ENCODE measurements at regions not wholly inside any gene's neighbourhood (a gene's known extent, or its start where the extent isn't known, plus 50 kb on each side); places are given as distances from the start of the nearest gene placed in this dataset.

DNA sequence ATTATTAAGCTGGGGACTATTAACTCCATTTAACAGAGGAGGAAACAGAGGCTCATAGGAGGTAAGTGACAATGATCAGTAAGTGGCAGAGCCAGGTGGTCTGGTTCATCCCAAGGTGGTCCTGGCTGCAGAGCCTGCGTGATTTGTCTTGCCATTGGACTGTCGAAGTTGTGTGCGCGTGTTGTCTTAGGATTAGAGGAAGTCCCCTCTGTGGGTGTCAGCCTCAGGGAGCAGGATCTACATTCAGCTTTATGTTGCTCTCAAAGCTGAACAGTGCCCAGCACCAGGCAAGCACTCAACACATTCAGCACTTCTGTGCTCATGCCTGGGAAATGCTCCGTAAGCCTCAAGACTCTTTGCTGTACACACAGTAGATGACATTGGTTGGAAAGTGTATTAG is 139.5 kb downstream of the HERPUD2 start:
- TF ChIP-seq ZFP3 (CRISPR knock-in tag; IDR thresholded peaks at IDR 0.05) (no peak), ZFP30 (CRISPR knock-in tag; IDR thresholded peaks at IDR 0.05) (no peak), ZNF565 (CRISPR knock-in tag; conservative IDR thresholded peaks at IDR 0.05; ENCODE audit: low read depth) (no peak), TOX (CRISPR knock-in tag; IDR thresholded peaks at IDR 0.05; ENCODE audit: borderline replicate concordance) (no peak), SNAI2 (CRISPR knock-in tag; IDR thresholded peaks at IDR 0.05) (no peak)
- TF ChIP-seq, protein P1, sequence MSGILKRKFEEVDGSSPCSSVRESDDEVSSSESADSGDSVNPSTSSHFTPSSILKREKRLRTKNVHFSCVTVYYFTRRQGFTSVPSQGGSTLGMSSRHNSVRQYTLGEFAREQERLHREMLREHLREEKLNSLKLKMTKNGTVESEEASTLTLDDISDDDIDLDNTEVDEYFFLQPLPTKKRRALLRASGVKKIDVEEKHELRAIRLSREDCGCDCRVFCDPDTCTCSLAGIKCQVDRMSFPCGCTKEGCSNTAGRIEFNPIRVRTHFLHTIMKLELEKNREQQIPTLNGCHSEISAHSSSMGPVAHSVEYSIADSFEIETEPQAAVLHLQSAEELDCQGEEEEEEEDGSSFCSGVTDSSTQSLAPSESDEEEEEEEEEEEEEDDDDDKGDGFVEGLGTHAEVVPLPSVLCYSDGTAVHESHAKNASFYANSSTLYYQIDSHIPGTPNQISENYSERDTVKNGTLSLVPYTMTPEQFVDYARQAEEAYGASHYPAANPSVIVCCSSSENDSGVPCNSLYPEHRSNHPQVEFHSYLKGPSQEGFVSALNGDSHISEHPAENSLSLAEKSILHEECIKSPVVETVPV (CRISPR knock-in tag; IDR thresholded peaks at IDR 0.05), result no peak
- TF ChIP-seq, protein P2, sequence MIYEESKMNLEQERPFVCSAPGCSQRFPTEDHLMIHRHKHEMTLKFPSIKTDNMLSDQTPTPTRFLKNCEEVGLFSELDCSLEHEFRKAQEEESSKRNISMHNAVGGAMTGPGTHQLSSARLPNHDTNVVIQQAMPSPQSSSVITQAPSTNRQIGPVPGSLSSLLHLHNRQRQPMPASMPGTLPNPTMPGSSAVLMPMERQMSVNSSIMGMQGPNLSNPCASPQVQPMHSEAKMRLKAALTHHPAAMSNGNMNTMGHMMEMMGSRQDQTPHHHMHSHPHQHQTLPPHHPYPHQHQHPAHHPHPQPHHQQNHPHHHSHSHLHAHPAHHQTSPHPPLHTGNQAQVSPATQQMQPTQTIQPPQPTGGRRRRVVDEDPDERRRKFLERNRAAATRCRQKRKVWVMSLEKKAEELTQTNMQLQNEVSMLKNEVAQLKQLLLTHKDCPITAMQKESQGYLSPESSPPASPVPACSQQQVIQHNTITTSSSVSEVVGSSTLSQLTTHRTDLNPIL (CRISPR knock-in tag; IDR thresholded peaks at IDR 0.05; ENCODE audit: low read depth), result no peak
- TF ChIP-seq, protein P3, sequence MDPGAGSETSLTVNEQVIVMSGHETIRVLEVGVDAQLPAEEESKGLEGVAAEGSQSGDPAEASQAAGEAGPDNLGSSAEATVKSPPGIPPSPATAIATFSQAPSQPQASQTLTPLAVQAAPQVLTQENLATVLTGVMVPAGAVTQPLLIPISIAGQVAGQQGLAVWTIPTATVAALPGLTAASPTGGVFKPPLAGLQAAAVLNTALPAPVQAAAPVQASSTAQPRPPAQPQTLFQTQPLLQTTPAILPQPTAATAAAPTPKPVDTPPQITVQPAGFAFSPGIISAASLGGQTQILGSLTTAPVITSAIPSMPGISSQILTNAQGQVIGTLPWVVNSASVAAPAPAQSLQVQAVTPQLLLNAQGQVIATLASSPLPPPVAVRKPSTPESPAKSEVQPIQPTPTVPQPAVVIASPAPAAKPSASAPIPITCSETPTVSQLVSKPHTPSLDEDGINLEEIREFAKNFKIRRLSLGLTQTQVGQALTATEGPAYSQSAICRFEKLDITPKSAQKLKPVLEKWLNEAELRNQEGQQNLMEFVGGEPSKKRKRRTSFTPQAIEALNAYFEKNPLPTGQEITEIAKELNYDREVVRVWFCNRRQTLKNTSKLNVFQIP (CRISPR knock-in tag; IDR thresholded peaks at IDR 0.05; ENCODE audit: borderline replicate concordance, low read depth), result no peak
